Fibroblast of the aortic adventitia (primary cell): ENCODE measurements at regions not wholly inside any gene's neighbourhood (a gene's known extent, or its start where the extent isn't known, plus 50 kb on each side); places are given as distances from the start of the nearest gene placed in this dataset.

ENCODE experiments used
- DNase-seq: peaks from one replicate; pipeline ENCODE4 v3.0.0-alpha.2; 2010; ENCODE audit warnings: low read depth
- H3K4me3 ChIP-seq: 2 replicates; pipeline ENCODE4 v1.5.1; 2011; ENCODE audit warnings: low read depth, mild to moderate bottlenecking, control low read depth, low read length, moderate library complexity
- CTCF ChIP-seq: IDR thresholded peaks from 2 replicates; pipeline ENCODE4 v1.5.1; 2011; ENCODE audit warnings: mild to moderate bottlenecking, low read length, control low read depth, inconsistent platforms; ENCODE audit not compliant: insufficient read depth

GRCh38 chr11:27237643-27238042 lies 125.4 kb downstream of the CCDC34 start:
- H3K4me3 ChIP-seq = no peak overlapping the region
- no peak for TF ChIP-seq CTCF
- DNase-seq = no peak

GRCh38 chr11:27234961-27235360 lies 128.1 kb downstream of the CCDC34 start:
- no peak overlapping the region for H3K4me3 ChIP-seq

GRCh38 chr11:27234043-27234668 lies 128.9 kb downstream of the CCDC34 start:
- peak; percentile 99 for DNase-seq
- peak; percentile 34 for TF ChIP-seq CTCF
- H3K4me3 ChIP-seq = no peak overlapping the region

More at GRCh38 chr11:27234961-27235360, 128.1 kb downstream of the CCDC34 start:
- no peak for DNase-seq
- no peak for TF ChIP-seq CTCF

- no peak for TF ChIP-seq CTCF
- DNase-seq = no peak
- H3K4me3 ChIP-seq = no peak overlapping the region
These were observed 129.4 kb downstream of the CCDC34 start for GRCh38 chr11:27233654-27234042.

GRCh38 chr11:27231530-27231929 lies 131.5 kb downstream of the CCDC34 start:
- TF ChIP-seq CTCF = no peak
- DNase-seq = no peak
- no peak overlapping the region for H3K4me3 ChIP-seq

GRCh38 chr11:27230192-27230572 lies 132.8 kb downstream of the CCDC34 start:
- no peak for TF ChIP-seq CTCF
- no peak overlapping the region for H3K4me3 ChIP-seq
- no peak for DNase-seq

GRCh38 chr11:27229511-27230191 lies 133.4 kb downstream of the CCDC34 start:
- H3K4me3 ChIP-seq = no peak overlapping the region
- no peak for TF ChIP-seq CTCF
- DNase-seq = peak; percentile 68
